NCI-H460 (cell line): ENCODE measurements at regions not wholly inside any gene's neighbourhood (a gene's known extent, or its start where the extent isn't known, plus 50 kb on each side); places are given as distances from the start of the nearest gene placed in this dataset.
"Not testable (repeated sequence)": the region's sequence is repeated elsewhere in the genome, so short reads cannot be mapped to it uniquely, and the experiment has no call there.

ENCODE experiments used
- DNase-seq: peaks from one replicate; pipeline ENCODE4 v3.0.0-alpha.2; 2016; ENCODE audit warnings: low read depth; ENCODE audit errors: extremely low read depth

GRCh38 chr14:86780876-86781510 is 1212.0 kb downstream of the GALC start:
- no peak for DNase-seq

GRCh38 chr14:86780461-86780860 is 1212.5 kb downstream of the GALC start:
- DNase-seq: no peak

GRCh38 chr14:86779416-86779815 is 1213.6 kb downstream of the GALC start:
- DNase-seq: no peak

GRCh38 chr14:86777963-86778602 is 1214.9 kb downstream of the GALC start:
- peak; percentile 41 for DNase-seq

- DNase-seq: not testable (repeated sequence)
Observed at GRCh38 chr14:86775896-86776295, 1217.1 kb downstream of the GALC start.

GRCh38 chr14:86774916-86775315 is 1218.1 kb downstream of the GALC start:
- no peak for DNase-seq

GRCh38 chr14:86772075-86772474 is 1220.9 kb downstream of the GALC start:
- DNase-seq: no peak

- no peak for DNase-seq
Observed at GRCh38 chr14:86770186-86770585, 1222.8 kb downstream of the GALC start.

- DNase-seq: no peak
Observed at GRCh38 chr14:86766469-86766868, 1226.5 kb downstream of the GALC start.

GRCh38 chr14:86761611-86762010 is 1231.4 kb downstream of the GALC start:
- DNase-seq: no peak

GRCh38 chr14:86756521-86757190 is 1226.7 kb downstream of the FLRT2 start:
- DNase-seq: no peak

GRCh38 chr14:86750488-86750887 is 1220.5 kb downstream of the FLRT2 start:
- not testable (repeated sequence) for DNase-seq

- no peak for DNase-seq
Observed at GRCh38 chr14:86739761-86740160, 1209.8 kb downstream of the FLRT2 start.

GRCh38 chr14:86731427-86731826 is 1201.5 kb downstream of the FLRT2 start:
- DNase-seq: not testable (repeated sequence)

- DNase-seq: no peak
Observed at GRCh38 chr14:86723254-86723624, 1193.3 kb downstream of the FLRT2 start.

GRCh38 chr14:86722612-86723253 is 1192.8 kb downstream of the FLRT2 start:
- no peak for DNase-seq

GRCh38 chr14:86714575-86714974 is 1184.6 kb downstream of the FLRT2 start:
- no peak for DNase-seq

GRCh38 chr14:86714153-86714552 is 1184.2 kb downstream of the FLRT2 start:
- DNase-seq: no peak

GRCh38 chr14:86712727-86713126 is 1182.8 kb downstream of the FLRT2 start:
- no peak for DNase-seq

- DNase-seq: no peak
Observed at GRCh38 chr14:86712176-86712575, 1182.2 kb downstream of the FLRT2 start.

- no peak for DNase-seq
Observed at GRCh38 chr14:86708846-86709339, 1178.9 kb downstream of the FLRT2 start.
